ENCODE measurements at regions not wholly inside any gene's neighbourhood (a gene's known extent, or its start where the extent isn't known, plus 50 kb on each side); places are given as distances from the start of the nearest gene placed in this dataset.

- DNase-seq (ENCODE audit: low read depth, low spot score) = no peak
These were observed 142.2 kb downstream of the S1PR1 start for GRCh38 chr1:101379037-101379436.

More at GRCh38 chr1:101379037-101379436, 142.2 kb downstream of the S1PR1 start:
- ChIA-PET CTCF (no interaction called here), POLR2A (no interaction called here)
- intact Hi-C loops (cut with micrococcal nuclease) (loop anchor here (5.0 kb wide), 1 partner anchor 58 kb away; no protein-coding TSS in a partner anchor), dilution Hi-C loops (cut with MboI; ENCODE audit: extremely low pct_ligation_motif_present, low sequenced_read_pairs) (no loop called here)
- Histone ChIP-seq H3K9me1 (replicated peaks; ENCODE audit: control insufficient read depth, extremely low read depth, insufficient read depth, low read length) (no peaks in the 10 kb centered on the region), H3K36me3 (ENCODE audit: control insufficient read depth in 2 of 2, extremely low read depth in 1 of 2, insufficient read depth in 2 of 2, low read length in 2 of 2) (no peaks in the 10 kb centered on the region), H4K20me1 (replicated peaks; ENCODE audit: control insufficient read depth, extremely low read depth, insufficient read depth, low read length) (no peaks in the 10 kb centered on the region), H3K4me1 (ENCODE audit: control insufficient read depth, extremely low read depth, insufficient read depth, low read length) (no peaks in the 10 kb centered on the region), H2AFZ (ENCODE audit: low read depth, low read length) (no peak overlapping the region), H3K9ac (replicated peaks; ENCODE audit: extremely low read depth, insufficient read depth, low read length) (no peak overlapping the region), H3K27ac (ENCODE audit: insufficient read depth, low read depth, low read length) (no peak overlapping the region), H3K79me2 (ENCODE audit: control insufficient read depth, insufficient read depth, low read length) (no peaks in the 10 kb centered on the region), H3K27me3 (ENCODE audit: control insufficient read depth in 2 of 2, insufficient read depth in 2 of 2, low read length in 2 of 2) (no peaks in the 10 kb centered on the region), H3K4me2 (ENCODE audit: insufficient read depth, low read length) (no peak overlapping the region), H3K4me3 (replicated peaks in 1 of 3; ENCODE audit: insufficient read depth in 1 of 3, low read depth in 1 of 3, low read length in 3 of 3) (no peak overlapping the region), H3K9me3 (replicated peaks; ENCODE audit: control insufficient read depth, insufficient read depth, low read length) (no peaks in the 10 kb centered on the region)
- no TSS peak for BruUV-seq (replicated peaks)
- FAIRE-seq = no peak
- TF ChIP-seq FOS (IDR thresholded peaks at IDR 0.05; ENCODE audit: borderline replicate concordance, insufficient read depth, low read length) (no peak), MAX (IDR thresholded peaks at IDR 0.05; ENCODE audit: insufficient read depth, insufficient read length) (no peak), POLR2A (IDR thresholded peaks at IDR 0.05; ENCODE audit: low read depth, low read length) (no peak), MYC (IDR thresholded peaks at IDR 0.05; ENCODE audit: low read depth, low read length) (no peak), CTCF (IDR thresholded peaks at IDR 0.05; ENCODE audit: extremely low read depth in 1 of 2, insufficient read depth in 1 of 2, low read depth in 1 of 2, low read length in 2 of 2) (no peak), POLR2AphosphoS5 (IDR thresholded peaks at IDR 0.05; ENCODE audit: insufficient read depth, low read depth, low read length) (no peak), EZH2 (IDR thresholded peaks at IDR 0.05; ENCODE audit: borderline replicate concordance, low read depth, low read length, severe bottlenecking) (no peak), JUN (IDR thresholded peaks at IDR 0.05; ENCODE audit: borderline replicate concordance, insufficient read depth, insufficient read length, low read depth) (no peak), GATA2 (IDR thresholded peaks at IDR 0.05; ENCODE audit: insufficient read depth, insufficient read length, low read depth, low read length) (no peak)
